ENCODE measurements at regions not wholly inside any gene's neighbourhood (a gene's known extent, or its start where the extent isn't known, plus 50 kb on each side); places are given as distances from the start of the nearest gene placed in this dataset.
"Not testable (repeated sequence)": the region's sequence is repeated elsewhere in the genome, so short reads cannot be mapped to it uniquely, and the experiment has no call there.

- no peak for DNase-seq
Observed at GRCh38 chr10:124177180-124177518, 83.8 kb upstream of the CHST15 start.

- DNase-seq = no peak
Observed at GRCh38 chr10:124176349-124177179, 83.2 kb upstream of the CHST15 start.

GRCh38 chr10:124175701-124176348, 82.4 kb upstream of the CHST15 start:
- peak in 1 of 5 experiments; percentile 64 for DNase-seq

GRCh38 chr10:124174673-124175645, 81.6 kb upstream of the CHST15 start:
- DNase-seq = no peak

GRCh38 chr10:124174071-124174566, 80.7 kb upstream of the CHST15 start:
- DNase-seq = no peak

GRCh38 chr10:124173298-124173900, 80.0 kb upstream of the CHST15 start:
- no peak for DNase-seq

GRCh38 chr10:124172181-124172916, 79.0 kb upstream of the CHST15 start:
- no peak for DNase-seq

GRCh38 chr10:124171561-124171960, 78.2 kb upstream of the CHST15 start:
- no peak for DNase-seq

- DNase-seq = no peak
Observed at GRCh38 chr10:124170631-124171030, 77.2 kb upstream of the CHST15 start.

GRCh38 chr10:124168991-124169802, 75.8 kb upstream of the CHST15 start:
- no peak for DNase-seq

GRCh38 chr10:124168581-124168980, 75.2 kb upstream of the CHST15 start:
- DNase-seq = no peak

- DNase-seq = not testable (repeated sequence)
Observed at GRCh38 chr10:124167925-124168324, 74.5 kb upstream of the CHST15 start.

- no peak for DNase-seq
Observed at GRCh38 chr10:124166431-124167125, 73.2 kb upstream of the CHST15 start.

GRCh38 chr10:124165827-124166226, 72.4 kb upstream of the CHST15 start:
- no peak for DNase-seq

GRCh38 chr10:124165311-124165710, 71.9 kb upstream of the CHST15 start:
- no peak for DNase-seq

- DNase-seq = no peak
Observed at GRCh38 chr10:124164264-124164663, 70.9 kb upstream of the CHST15 start.

GRCh38 chr10:124162774-124163354, 69.5 kb upstream of the CHST15 start:
- no peak for DNase-seq

- DNase-seq = no peak
Observed at GRCh38 chr10:124162136-124162535, 68.7 kb upstream of the CHST15 start.

GRCh38 chr10:124161601-124162000, 68.2 kb upstream of the CHST15 start:
- DNase-seq = no peak

Data from T-helper 2 cell (primary cell).